ENCODE measurements at regions not wholly inside any gene's neighbourhood (a gene's known extent, or its start where the extent isn't known, plus 50 kb on each side); places are given as distances from the start of the nearest gene placed in this dataset.

DNA sequence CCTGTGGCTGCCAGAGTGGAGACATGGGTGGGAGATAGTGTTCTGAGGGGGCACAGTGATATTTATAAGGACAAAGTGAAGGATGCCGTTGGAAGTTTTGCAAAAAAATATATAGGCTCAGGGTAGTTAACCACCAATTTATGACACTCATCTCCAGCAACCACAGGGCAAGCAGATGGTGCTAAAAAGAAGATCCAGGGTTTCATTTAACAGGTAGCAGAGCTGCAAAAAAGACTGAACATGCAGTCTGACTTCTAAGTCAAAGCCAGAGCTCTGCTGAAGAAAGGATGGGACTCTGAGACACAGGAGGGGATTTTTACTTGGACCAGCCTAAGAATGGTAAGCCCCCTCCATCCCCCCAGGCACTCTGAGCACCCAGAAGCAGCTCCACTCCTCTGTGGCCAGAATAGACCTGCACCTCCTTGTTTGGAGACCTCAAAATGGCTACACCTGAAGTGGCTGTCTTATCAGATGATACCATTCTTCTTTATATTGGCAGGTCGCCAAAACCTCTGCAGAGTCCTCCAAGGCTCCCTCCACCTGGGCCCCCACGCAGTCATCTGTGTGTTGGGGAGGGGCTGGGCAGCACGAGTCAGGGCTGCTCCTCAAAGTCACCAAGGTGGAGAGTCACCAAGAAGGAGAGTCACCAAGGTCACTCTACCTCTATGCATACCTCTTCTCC is 161.4 kb upstream of the FAM9B start:
- H3K27me3 ChIP-seq (ENCODE audit: control insufficient read depth, insufficient read depth, low read length), result no peaks in the 10 kb centered on the region
- H3K4me1 ChIP-seq (ENCODE audit: control insufficient read depth, insufficient read depth, low read length), result peaks cover under 1% of the 10 kb centered on the region
- H3K36me3 ChIP-seq (ENCODE audit: control insufficient read depth, insufficient read depth, low read length), result no peaks in the 10 kb centered on the region
- no peak overlapping the region for H3K9ac ChIP-seq (ENCODE audit: low read depth, low read length)
- no peaks in the 10 kb centered on the region for H3K9me3 ChIP-seq (ENCODE audit: control insufficient read depth, insufficient read depth, low read length)
- H3K27ac ChIP-seq (ENCODE audit: low read depth, low read length), result no peak overlapping the region
- H3K4me3 ChIP-seq (ENCODE audit: low read depth, low read length), result no peak overlapping the region

DNA sequence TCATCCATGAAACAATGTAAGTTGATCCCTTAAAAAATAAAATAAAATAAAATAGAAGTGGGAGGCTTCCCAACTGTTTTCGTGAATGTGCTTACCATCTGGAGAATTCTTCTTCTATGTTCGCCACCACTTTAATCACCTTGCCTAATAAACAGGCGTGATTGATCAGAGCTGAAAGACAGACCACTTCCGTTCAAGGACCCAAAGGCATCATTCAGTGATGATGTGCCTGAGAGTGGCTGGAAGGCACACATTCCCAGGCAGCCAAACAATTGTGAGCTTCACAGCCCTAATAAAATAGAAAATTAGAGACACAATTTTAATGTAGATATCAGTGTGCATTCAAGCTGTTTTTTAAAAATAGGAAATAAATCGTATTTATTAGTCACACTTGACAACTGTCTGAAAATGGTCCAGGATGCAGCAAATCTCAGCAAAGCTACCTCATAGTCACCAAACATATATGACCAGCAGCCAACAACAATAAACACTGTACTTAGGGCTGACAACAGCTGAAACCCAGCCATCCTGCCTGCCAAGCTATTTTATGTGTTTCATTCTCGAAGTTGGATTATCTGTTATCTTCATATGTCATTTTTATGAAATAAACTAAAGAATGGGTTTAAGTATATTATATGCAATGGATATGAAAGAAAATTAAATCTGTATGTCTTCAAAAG is 163.2 kb upstream of the FAM9B start:
- Histone ChIP-seq H3K27me3 (ENCODE audit: control insufficient read depth, insufficient read depth, low read length) (no peaks in the 10 kb centered on the region), H3K9me3 (ENCODE audit: control insufficient read depth, insufficient read depth, low read length) (no peaks in the 10 kb centered on the region), H3K4me1 (ENCODE audit: control insufficient read depth, insufficient read depth, low read length) (no peaks in the 10 kb centered on the region; the same call in 1 of the 2 replicates), H3K4me3 (ENCODE audit: low read depth, low read length) (no peak overlapping the region), H3K9ac (ENCODE audit: low read depth, low read length) (no peak overlapping the region), H3K27ac (ENCODE audit: low read depth, low read length) (no peak overlapping the region), H3K36me3 (ENCODE audit: control insufficient read depth, insufficient read depth, low read length) (no peaks in the 10 kb centered on the region)

DNA sequence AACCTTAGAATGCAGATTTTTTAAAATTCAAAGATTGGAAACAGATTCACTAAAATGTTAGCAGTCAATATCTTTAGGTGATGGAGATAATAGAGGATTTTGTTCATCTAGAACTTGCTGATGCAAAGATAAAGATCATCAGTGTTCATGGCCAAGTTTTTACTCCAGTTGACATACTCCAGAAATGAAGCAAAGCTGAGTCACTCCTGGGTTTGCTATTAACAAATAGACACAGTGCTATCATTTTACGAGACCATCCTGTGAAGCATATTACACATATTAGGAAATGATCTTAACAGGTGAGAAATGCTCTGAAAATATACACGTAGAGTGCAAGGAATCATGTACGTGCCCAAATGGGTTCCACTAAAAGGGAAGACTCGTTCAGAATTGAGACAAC is 170.6 kb upstream of the FAM9B start:
- Histone ChIP-seq H3K9ac (ENCODE audit: low read depth, low read length) (no peak overlapping the region), H3K27ac (ENCODE audit: low read depth, low read length) (no peak overlapping the region), H3K36me3 (ENCODE audit: control insufficient read depth, insufficient read depth, low read length) (no peaks in the 10 kb centered on the region), H3K27me3 (ENCODE audit: control insufficient read depth, insufficient read depth, low read length) (0 out of 2 replicates have a peak, but pooled peaks cover 4% of the 10 kb centered on the region), H3K4me1 (ENCODE audit: control insufficient read depth, insufficient read depth, low read length) (peaks cover 22% of the 10 kb centered on the region), H3K4me3 (ENCODE audit: low read depth, low read length) (no peak overlapping the region), H3K9me3 (ENCODE audit: control insufficient read depth, insufficient read depth, low read length) (no peaks in the 10 kb centered on the region)

DNA sequence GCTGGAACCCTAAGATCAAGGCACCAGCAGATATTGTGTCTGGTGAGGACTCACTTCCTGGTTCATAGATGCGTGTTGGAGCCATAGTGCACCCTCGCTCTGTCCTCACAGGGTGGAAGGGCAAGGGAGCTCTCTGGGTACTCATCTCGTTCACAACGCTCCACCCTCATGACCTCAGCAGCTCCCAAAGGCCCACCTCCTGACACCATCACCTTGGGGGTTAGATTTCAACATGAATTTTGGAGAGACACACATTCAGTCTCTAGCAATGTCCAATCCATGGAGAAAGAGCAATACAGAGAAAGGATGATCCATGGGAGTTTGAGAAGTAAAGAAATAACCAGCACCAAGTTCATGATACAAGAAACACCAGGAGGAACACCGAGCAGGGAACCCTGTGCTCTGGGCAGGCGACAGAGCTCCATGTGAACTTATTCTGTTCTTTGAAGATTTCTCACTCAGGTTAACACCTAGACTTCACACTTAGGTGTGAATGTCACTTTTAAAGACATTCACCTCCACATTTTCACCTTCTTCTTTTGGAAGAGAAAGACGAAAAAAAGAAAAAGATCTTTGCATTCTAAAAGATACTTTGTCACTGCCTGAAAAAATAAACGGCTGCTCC is 171.8 kb upstream of the FAM9B start:
- Histone ChIP-seq H3K9ac (ENCODE audit: low read depth, low read length) (no peak overlapping the region), H3K9me3 (ENCODE audit: control insufficient read depth, insufficient read depth, low read length) (no peaks in the 10 kb centered on the region), H3K4me1 (ENCODE audit: control insufficient read depth, insufficient read depth, low read length) (peaks cover 22% of the 10 kb centered on the region), H3K36me3 (ENCODE audit: control insufficient read depth, insufficient read depth, low read length) (no peaks in the 10 kb centered on the region), H3K4me3 (ENCODE audit: low read depth, low read length) (no peak overlapping the region), H3K27me3 (ENCODE audit: control insufficient read depth, insufficient read depth, low read length) (0 out of 2 replicates have a peak, but pooled peaks cover 4% of the 10 kb centered on the region), H3K27ac (ENCODE audit: low read depth, low read length) (no peak overlapping the region)

DNA sequence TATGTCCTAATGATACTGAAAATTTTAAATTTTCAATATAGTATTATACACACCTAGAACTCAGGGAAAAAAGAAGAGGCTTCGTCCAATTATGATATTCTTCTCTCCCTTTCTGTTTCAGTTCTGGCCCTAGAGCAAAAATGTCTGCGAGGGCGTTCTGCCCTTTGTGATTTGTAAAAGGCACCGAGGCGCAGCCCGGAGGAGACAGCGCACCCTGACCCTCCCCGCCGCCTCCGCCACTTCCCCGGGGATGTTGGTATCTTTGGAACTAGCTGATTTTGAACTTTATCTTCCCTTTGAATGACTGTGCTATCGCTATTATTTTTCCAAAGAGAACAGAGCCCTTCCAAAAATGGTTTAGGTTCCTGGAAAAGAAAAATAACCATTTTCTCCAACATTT is 173.2 kb upstream of the FAM9B start:
- H3K27ac ChIP-seq (ENCODE audit: low read depth, low read length), result no peak overlapping the region

DNA sequence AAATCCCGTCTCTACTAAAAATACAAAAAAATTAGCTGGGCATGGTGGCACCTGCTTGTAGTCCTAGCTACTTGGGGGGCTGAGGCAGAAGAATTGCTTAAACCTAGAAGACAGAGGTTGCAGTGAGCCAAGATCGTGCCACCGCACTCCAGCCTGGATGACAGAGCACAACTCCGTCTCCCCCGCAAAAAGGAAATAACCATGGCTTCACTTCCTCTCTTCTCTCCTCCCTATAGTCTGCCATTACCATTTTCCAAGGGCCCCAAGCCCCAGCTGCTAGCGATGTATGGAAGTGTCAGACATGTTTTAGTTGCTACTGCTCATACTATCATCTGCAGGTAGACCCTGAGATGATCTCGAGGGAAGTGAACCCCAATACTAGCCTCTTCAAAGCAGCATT is 177.3 kb upstream of the FAM9B start:
- no peaks in the 10 kb centered on the region for H3K27me3 ChIP-seq (ENCODE audit: control insufficient read depth, insufficient read depth, low read length)
- H3K4me1 ChIP-seq (ENCODE audit: control insufficient read depth, insufficient read depth, low read length), result peaks cover 13% of the 10 kb centered on the region
- no peak overlapping the region for H3K9ac ChIP-seq (ENCODE audit: low read depth, low read length)
- no peaks in the 10 kb centered on the region for H3K9me3 ChIP-seq (ENCODE audit: control insufficient read depth, insufficient read depth, low read length)
- no peak overlapping the region for H3K27ac ChIP-seq (ENCODE audit: low read depth, low read length)
- H3K36me3 ChIP-seq (ENCODE audit: control insufficient read depth, insufficient read depth, low read length), result no peaks in the 10 kb centered on the region
- no peak overlapping the region for H3K4me3 ChIP-seq (ENCODE audit: low read depth, low read length)

More for the DNA sequence above, 173.2 kb upstream of the FAM9B start:
- H3K36me3 ChIP-seq (ENCODE audit: control insufficient read depth, insufficient read depth, low read length), result no peaks in the 10 kb centered on the region
- no peaks in the 10 kb centered on the region for H3K9me3 ChIP-seq (ENCODE audit: control insufficient read depth, insufficient read depth, low read length)
- H3K4me3 ChIP-seq (ENCODE audit: low read depth, low read length), result no peak overlapping the region; the same call in 1 of the 2 replicates
- H3K27me3 ChIP-seq (ENCODE audit: control insufficient read depth, insufficient read depth, low read length), result 0 out of 2 replicates have a peak, but pooled peaks cover 4% of the 10 kb centered on the region
- H3K4me1 ChIP-seq (ENCODE audit: control insufficient read depth, insufficient read depth, low read length), result peaks cover 22% of the 10 kb centered on the region
- no peak overlapping the region; the same call in 1 of the 2 replicates for H3K9ac ChIP-seq (ENCODE audit: low read depth, low read length)

DNA sequence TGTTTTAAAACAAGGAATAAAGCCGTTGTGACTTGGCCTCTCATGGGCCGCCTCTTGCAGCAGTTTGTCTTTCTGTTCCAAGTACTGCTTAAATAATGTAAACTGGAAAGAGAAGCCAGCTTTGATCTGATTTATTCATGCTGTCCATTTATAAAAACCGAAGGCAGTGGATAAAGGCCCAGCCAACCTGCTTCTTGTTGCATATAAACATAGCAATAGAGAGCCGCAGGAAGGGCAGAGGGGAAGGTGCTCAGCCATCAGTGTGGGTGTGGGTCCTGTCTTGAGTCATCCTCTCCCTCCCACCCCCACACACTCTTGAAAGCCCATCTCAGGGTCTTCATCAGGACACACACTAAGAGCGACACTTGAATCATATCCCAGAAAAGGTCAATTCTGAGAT is 187.9 kb upstream of the FAM9B start:
- Histone ChIP-seq H3K9me3 (ENCODE audit: control insufficient read depth, insufficient read depth, low read length) (peaks cover 14% of the 10 kb centered on the region; the same call in 1 of the 2 replicates), H3K36me3 (ENCODE audit: control insufficient read depth, insufficient read depth, low read length) (no peaks in the 10 kb centered on the region), H3K27me3 (ENCODE audit: control insufficient read depth, insufficient read depth, low read length) (no peaks in the 10 kb centered on the region), H3K4me3 (ENCODE audit: low read depth, low read length) (no peak overlapping the region), H3K4me1 (ENCODE audit: control insufficient read depth, insufficient read depth, low read length) (peaks cover 12% of the 10 kb centered on the region; the same call in 1 of the 2 replicates), H3K27ac (ENCODE audit: low read depth, low read length) (no peak overlapping the region), H3K9ac (ENCODE audit: low read depth, low read length) (no peak overlapping the region)

DNA sequence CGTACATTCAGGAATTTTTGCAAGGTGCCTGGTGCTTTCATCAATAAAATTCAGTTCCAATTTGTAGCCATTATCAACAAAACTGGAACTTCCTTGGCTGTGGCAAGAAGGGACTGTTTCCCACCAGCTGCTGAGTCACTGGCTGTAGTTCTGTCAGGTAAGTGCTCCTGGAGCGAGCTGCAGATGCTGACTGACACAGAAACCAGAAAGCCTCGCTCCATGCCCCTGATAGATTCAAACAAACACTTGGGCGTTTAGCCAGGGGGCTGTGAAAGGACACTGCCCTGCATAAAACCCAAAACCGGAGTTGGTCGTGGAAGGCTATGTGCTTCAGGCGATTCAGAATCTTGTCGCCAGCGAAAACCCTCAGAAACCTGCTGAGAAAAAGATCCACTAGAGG is 188.4 kb upstream of the FAM9B start:
- Histone ChIP-seq H3K9me3 (ENCODE audit: control insufficient read depth, insufficient read depth, low read length) (peaks cover 14% of the 10 kb centered on the region; the same call in 1 of the 2 replicates), H3K27ac (ENCODE audit: low read depth, low read length) (no peak overlapping the region), H3K9ac (ENCODE audit: low read depth, low read length) (no peak overlapping the region), H3K4me3 (ENCODE audit: low read depth, low read length) (no peak overlapping the region), H3K4me1 (ENCODE audit: control insufficient read depth, insufficient read depth, low read length) (peaks cover 12% of the 10 kb centered on the region; the same call in 1 of the 2 replicates), H3K27me3 (ENCODE audit: control insufficient read depth, insufficient read depth, low read length) (no peaks in the 10 kb centered on the region), H3K36me3 (ENCODE audit: control insufficient read depth, insufficient read depth, low read length) (no peaks in the 10 kb centered on the region)

DNA sequence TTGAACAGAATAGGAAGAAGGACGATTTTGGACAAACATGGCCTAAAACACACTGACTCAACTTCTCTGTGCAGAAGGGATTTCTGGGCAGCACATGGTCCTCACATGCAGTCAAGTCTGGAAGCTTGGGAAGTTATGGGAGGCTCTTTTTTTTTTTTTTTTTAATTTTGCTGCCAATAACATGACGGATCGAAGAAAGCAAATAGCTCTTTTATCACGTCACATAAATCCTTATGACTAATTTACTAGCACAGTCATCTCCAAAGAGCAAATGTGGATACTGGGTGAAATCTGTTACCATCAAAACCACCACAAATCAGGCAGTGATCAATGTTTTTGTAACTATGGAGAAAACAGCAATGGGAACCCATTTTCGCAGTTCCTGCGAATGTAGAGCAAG is 193.3 kb upstream of the FAM9B start:
- Histone ChIP-seq H3K27ac (ENCODE audit: low read depth, low read length) (no peak overlapping the region), H3K36me3 (ENCODE audit: control insufficient read depth, insufficient read depth, low read length) (no peaks in the 10 kb centered on the region), H3K4me1 (ENCODE audit: control insufficient read depth, insufficient read depth, low read length) (0 out of 2 replicates have a peak, but pooled peaks cover 5% of the 10 kb centered on the region), H3K9me3 (ENCODE audit: control insufficient read depth, insufficient read depth, low read length) (peaks cover 14% of the 10 kb centered on the region; the same call in 1 of the 2 replicates), H3K4me3 (ENCODE audit: low read depth, low read length) (no peak overlapping the region), H3K27me3 (ENCODE audit: control insufficient read depth, insufficient read depth, low read length) (no peaks in the 10 kb centered on the region), H3K9ac (ENCODE audit: low read depth, low read length) (no peak overlapping the region)

DNA sequence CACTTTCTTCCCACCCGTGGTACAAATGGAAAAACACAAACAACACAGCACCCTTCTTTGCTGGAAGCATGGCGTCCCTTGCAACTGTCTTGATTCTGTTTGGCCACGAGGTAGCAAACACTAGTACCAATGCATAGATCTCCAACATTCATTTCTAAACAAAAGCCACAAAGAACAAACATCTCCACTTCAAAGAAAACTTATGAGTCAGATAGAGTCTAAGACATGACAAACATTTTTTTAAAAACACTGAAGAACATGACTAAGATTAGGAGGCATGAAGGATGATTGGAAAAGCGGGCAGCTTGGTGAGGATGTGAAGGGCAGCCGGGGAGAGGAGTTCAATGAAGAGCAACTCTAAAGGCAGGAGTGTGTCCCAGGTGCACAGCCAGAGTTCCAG is 197.6 kb upstream of the FAM9B start:
- H3K4me3 ChIP-seq (ENCODE audit: low read depth, low read length), result no peak overlapping the region
- no peak overlapping the region for H3K27ac ChIP-seq (ENCODE audit: low read depth, low read length)
- no peaks in the 10 kb centered on the region for H3K27me3 ChIP-seq (ENCODE audit: control insufficient read depth, insufficient read depth, low read length)
- H3K9me3 ChIP-seq (ENCODE audit: control insufficient read depth, insufficient read depth, low read length), result no peaks in the 10 kb centered on the region
- H3K9ac ChIP-seq (ENCODE audit: low read depth, low read length), result no peak overlapping the region
- H3K36me3 ChIP-seq (ENCODE audit: control insufficient read depth, insufficient read depth, low read length), result no peaks in the 10 kb centered on the region
- H3K4me1 ChIP-seq (ENCODE audit: control insufficient read depth, insufficient read depth, low read length), result no peaks in the 10 kb centered on the region

DNA sequence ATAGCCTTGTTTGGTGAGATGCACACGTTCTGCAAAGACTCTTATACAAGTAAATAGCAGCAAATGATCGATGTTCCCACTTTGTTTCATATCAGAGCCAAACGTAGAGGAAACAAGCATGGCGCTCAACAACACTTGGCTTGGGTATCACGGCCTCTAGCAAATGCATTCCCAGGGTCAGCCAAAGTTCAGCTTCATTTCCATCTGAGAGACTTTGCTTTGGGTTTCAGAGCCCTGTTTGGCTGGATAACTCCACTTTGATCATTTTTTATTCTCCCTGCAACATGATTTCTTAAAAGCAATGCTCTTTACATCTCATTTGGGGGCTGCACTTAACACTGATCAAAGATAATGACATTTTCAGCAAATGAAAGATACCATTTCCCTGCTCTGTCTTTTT is 199.2 kb upstream of the FAM9B start:
- Histone ChIP-seq H3K9me3 (ENCODE audit: control insufficient read depth, insufficient read depth, low read length) (no peaks in the 10 kb centered on the region), H3K27me3 (ENCODE audit: control insufficient read depth, insufficient read depth, low read length) (no peaks in the 10 kb centered on the region), H3K4me3 (ENCODE audit: low read depth, low read length) (no peak overlapping the region), H3K36me3 (ENCODE audit: control insufficient read depth, insufficient read depth, low read length) (no peaks in the 10 kb centered on the region), H3K9ac (ENCODE audit: low read depth, low read length) (no peak overlapping the region), H3K4me1 (ENCODE audit: control insufficient read depth, insufficient read depth, low read length) (no peaks in the 10 kb centered on the region), H3K27ac (ENCODE audit: low read depth, low read length) (no peak overlapping the region)
